Aorta (tissue), 5 donors: ENCODE measurements at regions not wholly inside any gene's neighbourhood (a gene's known extent, or its start where the extent isn't known, plus 50 kb on each side); places are given as distances from the start of the nearest gene placed in this dataset.

ENCODE experiments used
- ATAC-seq: fragments of 200-7000 bp; cut with Tn5 transposase; one replicate; pipeline ENCODE4 v1.9.1; 2022; ENCODE audit warnings: moderate library complexity; ENCODE audit not compliant: low FRiP score
- DNase-seq, 2 donors: peaks; one replicate each; pipeline ENCODE4 v3.0.0-alpha.2; 2020
- H3K27ac ChIP-seq, 2 donors: one replicate each; pipeline ENCODE4 v1.5.1; 2013; ENCODE audit warnings: low read length in 2 of 2, mild to moderate bottlenecking in 2 of 2, moderate library complexity in 2 of 2, control low read depth in 1 of 2, inconsistent platforms in 1 of 2, low read depth in 1 of 2
- H3K27me3 ChIP-seq, 2 donors: one replicate each; pipeline ENCODE4 v1.6.1; 2013; ENCODE audit warnings: control low read depth in 1 of 2, low read length in 1 of 2, mild to moderate bottlenecking in 1 of 2, moderate library complexity in 1 of 2; ENCODE audit not compliant: insufficient read depth in 2 of 2, control insufficient read depth in 1 of 2
- H3K36me3 ChIP-seq, 2 donors: one replicate each; pipeline ENCODE4 v1.6.1; 2013; ENCODE audit warnings: control low read depth in 1 of 2, low read length in 1 of 2, mild to moderate bottlenecking in 1 of 2; ENCODE audit not compliant: insufficient read depth in 2 of 2, control insufficient read depth in 1 of 2
- H3K4me1 ChIP-seq, 2 donors: one replicate each; pipeline ENCODE4 v1.6.1; 2013; ENCODE audit warnings: low read length in 2 of 2, control low read depth in 1 of 2, mild to moderate bottlenecking in 1 of 2, moderate library complexity in 1 of 2; ENCODE audit not compliant: insufficient read depth in 2 of 2, control insufficient read depth in 1 of 2
- H3K4me3 ChIP-seq, 2 donors: one replicate each; pipeline ENCODE4 v1.5.1; 2013; ENCODE audit warnings: low read length in 2 of 2, control low read depth in 1 of 2, mild to moderate bottlenecking in 1 of 2
- H3K9me3 ChIP-seq: one replicate; pipeline ENCODE4 v1.6.1; 2013; ENCODE audit warnings: mild to moderate bottlenecking, low read length; ENCODE audit not compliant: control insufficient read depth
- WGBS, 2 donors: extraction: QIAGEN DNeasy Blood & Tissue Kit; methylation state at CpG; one replicate each; pipeline ENCODE4 v1.1.7; 2013; 5-methylcytosine and 5-hydroxymethylcytosine counted together
- intact Hi-C, 2 donors: fragments of 100-400 bp; cut with DNase I; formaldehyde crosslinking; loops; one replicate each; pipeline versions ENCODE4 v1.14.2 to v1.15.0; 2022
- donor health status: healthy with polysubstance abuse.
- donor health status: Bipolar disorder and iron deficiency.
- donor health status: DM: no; HTN: no; CAD: no.
- donor health status: DM: no; HTN: no; CAD: no.
- donor health status: DM: yes; HTN: yes; CAD: no.

DNA sequence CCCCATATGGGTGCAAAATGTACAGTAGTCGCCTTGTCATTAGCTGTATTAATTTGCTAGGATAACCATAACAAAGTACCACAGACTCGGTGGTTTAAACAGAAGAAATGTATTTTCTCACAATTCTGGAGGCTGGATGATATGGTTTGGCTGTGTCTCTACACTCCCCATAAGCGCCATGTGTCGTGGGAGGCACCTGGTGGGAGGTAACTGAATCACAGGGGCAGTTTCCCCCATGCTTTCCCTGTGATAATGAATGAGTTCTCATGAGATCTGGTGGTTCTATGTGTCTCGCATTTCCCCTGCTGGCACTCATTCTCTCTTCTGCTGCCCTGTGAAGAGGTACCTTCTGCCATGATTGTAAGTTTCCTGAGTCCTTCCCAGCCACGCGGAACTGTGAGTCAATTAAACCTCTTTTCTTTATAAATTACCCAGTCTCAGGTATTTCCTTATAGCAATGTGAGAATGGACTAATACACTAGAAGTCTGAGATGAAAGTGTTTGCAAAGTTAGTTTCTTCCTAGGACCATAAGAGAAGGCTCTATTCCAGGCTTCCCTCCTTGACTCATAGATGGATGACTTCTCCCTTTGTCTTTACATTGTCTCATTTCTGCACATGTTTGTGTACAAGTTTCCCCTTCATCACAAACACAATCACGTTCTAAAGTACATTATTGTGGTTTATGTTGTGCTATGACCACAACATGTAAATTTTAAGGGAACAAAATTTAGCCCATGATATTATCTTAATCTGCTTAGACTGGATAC, 1442.6 kb downstream of the SUCLG1 start:
- ATAC-seq, result no peak
- 85 to 87% methylated on average over 8 of the region's 8 CpGs for WGBS, 2 donors
- no peaks in the 10 kb centered on the region for H3K36me3 ChIP-seq
- H3K9me3 ChIP-seq, result no peaks in the 10 kb centered on the region
- H3K4me3 ChIP-seq, result no peak overlapping the region
- H3K27ac ChIP-seq, result no peak overlapping the region
- intact Hi-C loops, result no loop called here
- no peaks in the 10 kb centered on the region for H3K4me1 ChIP-seq
- DNase-seq, result no peak
- H3K27me3 ChIP-seq, result no peaks in the 10 kb centered on the region

GRCh38 chr2:83015900-83016299, 1443.2 kb downstream of the SUCLG1 start:
- Histone ChIP-seq H3K9me3 (no peaks in the 10 kb centered on the region), H3K36me3 (no peaks in the 10 kb centered on the region), H3K27me3 (no peaks in the 10 kb centered on the region), H3K27ac (no peak overlapping the region), H3K4me1 (no peaks in the 10 kb centered on the region), H3K4me3 (no peak overlapping the region)
- 79% methylated on average over 1 of the region's 1 CpG for WGBS, 2 donors
- no peak for ATAC-seq
- no peak for DNase-seq
- intact Hi-C loops, result no loop called here

DNA sequence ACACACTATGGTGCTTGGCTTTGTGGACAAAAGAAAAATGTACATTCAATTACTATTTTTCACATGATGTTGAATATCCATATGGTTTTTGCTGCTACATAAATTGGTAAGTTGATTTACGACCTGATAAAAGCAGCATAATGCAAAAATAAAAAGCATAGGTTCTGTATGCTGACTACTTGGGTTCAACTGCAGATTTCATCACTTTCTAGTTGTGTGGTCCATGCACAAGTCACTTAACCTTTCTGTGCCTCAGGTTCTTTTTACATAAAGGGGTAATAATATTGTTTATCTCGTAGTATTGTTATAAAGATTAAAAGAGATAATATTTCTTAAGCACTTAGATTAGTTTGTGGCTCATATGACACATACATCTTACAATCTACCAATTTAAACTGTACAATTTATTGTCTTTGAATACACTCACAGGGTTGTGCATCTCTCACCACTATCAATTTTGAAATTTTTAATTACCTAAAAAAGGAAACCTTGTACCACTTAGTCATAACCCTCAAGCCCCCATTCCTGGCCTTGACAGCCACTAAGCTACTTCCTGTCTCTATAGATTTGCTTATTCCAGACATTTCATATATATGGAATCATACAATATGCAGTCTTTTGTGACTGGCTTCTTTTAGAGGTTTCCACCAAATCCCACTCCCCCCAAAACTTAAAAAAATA, 1443.9 kb downstream of the SUCLG1 start:
- no peak overlapping the region for H3K4me3 ChIP-seq

GRCh38 chr2:83014462-83014861, 1444.6 kb downstream of the SUCLG1 start:
- DNase-seq (no peak), ATAC-seq (no peak)
- Histone ChIP-seq H3K36me3 (no peaks in the 10 kb centered on the region), H3K4me3 (no peak overlapping the region), H3K9me3 (no peaks in the 10 kb centered on the region), H3K4me1 (no peaks in the 10 kb centered on the region), H3K27ac (no peak overlapping the region), H3K27me3 (no peaks in the 10 kb centered on the region)
- intact Hi-C loops, result no loop called here
- WGBS, 2 donors, result 54 to 66% methylated on average over 2 of the region's 2 CpGs

More for the DNA sequence above, 1443.9 kb downstream of the SUCLG1 start:
- DNase-seq (no peak), ATAC-seq (no peak)
- H3K9me3 ChIP-seq, result no peaks in the 10 kb centered on the region
- intact Hi-C loops, result no loop called here
- H3K27me3 ChIP-seq, result no peaks in the 10 kb centered on the region
- no peak overlapping the region for H3K27ac ChIP-seq
- WGBS, 2 donors, result 78 to 80% methylated on average over 2 of the region's 2 CpGs
- no peaks in the 10 kb centered on the region for H3K36me3 ChIP-seq
- H3K4me1 ChIP-seq, result no peaks in the 10 kb centered on the region

GRCh38 chr2:83006961-83007360, 1452.1 kb downstream of the SUCLG1 start:
- ATAC-seq, result no peak
- Histone ChIP-seq H3K36me3 (no peaks in the 10 kb centered on the region), H3K4me3 (no peak overlapping the region), H3K27me3 (no peaks in the 10 kb centered on the region), H3K4me1 (no peaks in the 10 kb centered on the region), H3K9me3 (no peaks in the 10 kb centered on the region), H3K27ac (no peak overlapping the region)
- intact Hi-C loops, result no loop called here
- DNase-seq, result no peak
- 31 to 34% methylated on average over 2 of the region's 2 CpGs for WGBS, 2 donors

DNA sequence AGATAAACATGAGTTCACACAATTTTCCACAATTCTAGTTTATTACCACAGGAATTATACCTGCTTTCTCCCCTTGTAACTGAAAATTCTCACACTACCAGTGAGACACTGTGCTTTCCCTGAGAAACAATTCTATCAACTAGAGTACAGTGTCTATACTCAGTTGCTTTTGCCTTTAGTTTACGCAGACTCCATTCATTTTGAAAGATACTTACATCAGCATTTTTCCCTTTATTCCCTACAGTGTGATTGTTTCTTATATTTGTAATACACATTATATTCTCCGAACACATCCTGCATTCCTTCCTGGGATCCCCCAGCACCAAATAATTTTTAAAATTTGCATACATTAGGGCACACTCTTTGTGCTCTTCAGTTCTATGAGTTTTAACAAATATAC, 1455.5 kb downstream of the SUCLG1 start:
- 68 to 90% methylated on average over 2 of the region's 2 CpGs for whole genome bisulfite sequencing, 2 donors

GRCh38 chr2:83002706-83003105, 1456.4 kb downstream of the SUCLG1 start:
- Histone ChIP-seq H3K4me1 (no peaks in the 10 kb centered on the region), H3K27ac (no peak overlapping the region), H3K9me3 (no peaks in the 10 kb centered on the region), H3K4me3 (no peak overlapping the region), H3K36me3 (no peaks in the 10 kb centered on the region), H3K27me3 (no peaks in the 10 kb centered on the region)
- WGBS, 2 donors, result 43 to 53% methylated on average over 2 of the region's 2 CpGs
- no peak for ATAC-seq
- DNase-seq, result no peak
- intact Hi-C loops, result no loop called here

More for the DNA sequence above, 1455.5 kb downstream of the SUCLG1 start:
- H3K27me3 ChIP-seq, result no peaks in the 10 kb centered on the region
- H3K9me3 ChIP-seq, result no peaks in the 10 kb centered on the region
- intact Hi-C loops, result no loop called here
- no peak overlapping the region for H3K4me3 ChIP-seq
- no peaks in the 10 kb centered on the region for H3K4me1 ChIP-seq
- ATAC-seq (no peak), DNase-seq (no peak)
- H3K27ac ChIP-seq, result no peak overlapping the region
- no peaks in the 10 kb centered on the region for H3K36me3 ChIP-seq

DNA sequence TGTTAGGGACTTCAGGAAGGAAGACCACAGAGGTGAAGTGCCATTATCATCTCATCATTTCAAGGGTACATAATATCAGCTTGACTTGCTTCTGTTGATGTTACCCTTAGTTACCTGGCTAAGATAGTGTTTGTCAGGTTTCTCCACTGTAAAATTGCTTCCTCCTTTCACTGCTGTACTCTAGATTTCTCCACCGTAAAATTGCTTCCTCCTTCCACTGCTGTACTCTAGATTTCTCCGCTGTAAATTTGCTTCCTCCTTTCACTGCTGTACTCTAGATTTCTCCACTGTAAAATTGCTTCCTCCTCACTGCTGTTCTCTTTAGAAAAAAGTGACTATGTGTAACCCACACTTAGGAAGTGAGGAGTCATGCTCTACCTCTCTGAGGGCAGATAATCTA, 1460.3 kb downstream of the SUCLG1 start:
- Histone ChIP-seq H3K27me3 (no peaks in the 10 kb centered on the region), H3K27ac (no peak overlapping the region), H3K36me3 (no peaks in the 10 kb centered on the region), H3K9me3 (no peaks in the 10 kb centered on the region), H3K4me3 (no peak overlapping the region), H3K4me1 (no peaks in the 10 kb centered on the region)
- DNase-seq, result no peak
- ATAC-seq, result no peak
- intact Hi-C loops, result no loop called here
- WGBS, 2 donors, result 86 to 90% methylated on average over 2 of the region's 2 CpGs

DNA sequence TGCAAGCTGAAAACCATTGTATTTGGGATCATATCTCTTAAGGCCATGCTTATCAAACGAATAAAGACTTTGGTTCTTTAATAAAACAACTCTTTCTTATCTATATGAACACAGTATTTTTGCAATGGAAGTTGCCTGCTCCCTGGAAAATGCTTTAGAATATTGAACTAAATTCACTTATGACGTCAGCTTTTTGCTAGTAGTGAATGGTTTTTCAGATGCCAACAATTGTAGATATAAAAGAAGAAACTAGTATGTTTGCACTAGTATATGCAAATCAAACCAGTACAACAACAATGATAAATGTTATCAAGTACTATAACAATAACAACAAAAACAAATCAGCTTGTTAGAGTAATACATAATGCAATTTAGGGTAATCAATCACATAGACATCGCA, 1462.9 kb downstream of the SUCLG1 start:
- H3K27ac ChIP-seq, result no peak overlapping the region
- H3K27me3 ChIP-seq, result no peaks in the 10 kb centered on the region
- no peaks in the 10 kb centered on the region for H3K4me1 ChIP-seq
- H3K36me3 ChIP-seq, result no peaks in the 10 kb centered on the region
- H3K4me3 ChIP-seq, result no peak overlapping the region
- WGBS, 2 donors, result 61% methylated on average over 3 of the region's 3 CpGs
- intact Hi-C loops, result no loop called here
- H3K9me3 ChIP-seq, result no peaks in the 10 kb centered on the region
- DNase-seq (no peak), ATAC-seq (no peak)
